Renal cortical epithelial cell (primary cell): ENCODE measurements at regions not wholly inside any gene's neighbourhood (a gene's known extent, or its start where the extent isn't known, plus 50 kb on each side); places are given as distances from the start of the nearest gene placed in this dataset.
A peak's percentile ranks its signal among the peaks of the same experiment; 100 is the strongest.
"Not testable (repeated sequence)": the region's sequence is repeated elsewhere in the genome, so short reads cannot be mapped to it uniquely, and the experiment has no call there.

ENCODE experiments used
- DNase-seq: peaks from one replicate; pipeline ENCODE4 v3.0.0-alpha.2; 2011; ENCODE audit warnings: low read depth

DNA sequence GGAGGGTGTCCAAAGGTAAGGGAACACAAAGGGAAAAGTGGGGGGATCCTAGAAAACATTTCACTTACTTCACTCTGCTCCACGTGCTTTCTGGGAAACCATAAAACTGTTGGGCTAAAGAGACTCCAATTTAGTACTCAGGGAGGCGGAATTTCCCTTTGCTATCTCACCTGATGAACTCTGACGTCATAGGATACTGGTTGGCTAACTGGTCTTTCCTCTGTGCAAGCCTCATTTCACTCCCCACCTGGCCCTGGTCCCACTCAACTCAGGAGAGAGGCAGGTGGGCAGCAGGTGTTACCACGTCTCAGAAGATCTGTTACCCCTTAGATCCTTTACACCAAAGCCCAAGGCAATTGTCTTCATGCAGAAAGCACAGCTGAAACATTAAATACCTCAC lies 51.8 kb upstream of the PMAIP1 start:
- no peak for DNase-seq

DNA sequence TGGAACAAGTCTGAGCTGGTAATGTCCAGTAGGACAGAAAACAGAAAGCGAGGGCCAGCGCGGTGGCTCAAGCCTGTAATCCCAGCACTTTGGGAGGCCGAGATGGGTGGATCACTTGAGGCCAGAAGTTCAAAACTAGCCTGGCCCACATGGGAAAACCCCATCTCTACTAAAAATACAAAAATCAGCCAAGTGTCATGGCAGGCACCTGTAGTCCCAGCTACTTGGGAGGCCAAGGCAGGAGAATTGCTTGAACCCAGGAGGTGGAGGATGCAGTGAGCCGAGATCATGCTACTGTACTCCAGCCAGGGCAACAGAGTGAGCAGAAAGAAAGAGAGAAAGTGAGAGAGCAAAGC lies 52.3 kb upstream of the PMAIP1 start:
- DNase-seq, result not testable (repeated sequence)

DNA sequence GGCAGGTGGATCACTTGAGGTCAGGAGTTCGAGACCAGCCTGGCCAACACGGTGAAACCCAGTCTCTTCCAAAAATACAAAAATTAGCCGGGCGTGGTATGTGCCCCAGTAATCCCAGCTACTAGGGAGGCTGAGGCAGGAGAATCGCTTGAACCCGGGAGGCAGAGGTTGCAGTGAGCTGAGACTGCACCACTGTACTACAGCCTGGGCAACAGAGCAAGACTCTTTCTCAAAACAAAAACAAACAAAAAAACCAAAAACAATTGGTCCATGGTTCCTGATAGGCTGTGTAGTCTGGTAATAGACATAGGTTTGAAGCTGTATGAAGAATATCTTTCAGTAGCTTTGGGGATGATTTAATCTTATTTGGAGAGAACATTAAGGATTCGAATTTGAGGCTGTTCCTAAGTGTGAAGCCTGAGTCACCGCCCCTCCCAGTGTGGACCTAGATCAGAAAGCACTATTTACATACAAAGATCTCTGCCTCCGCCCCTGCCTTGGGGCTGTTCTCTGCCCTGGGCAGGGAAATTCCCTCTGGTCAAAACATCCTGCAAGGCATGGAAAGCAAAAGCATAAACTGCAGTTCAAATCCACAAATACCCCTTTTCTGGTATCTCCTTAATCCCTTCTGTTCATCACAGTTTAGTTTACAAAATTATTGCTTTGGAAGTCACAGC lies 52.8 kb upstream of the PMAIP1 start:
- DNase-seq, result peak; percentile 76

DNA sequence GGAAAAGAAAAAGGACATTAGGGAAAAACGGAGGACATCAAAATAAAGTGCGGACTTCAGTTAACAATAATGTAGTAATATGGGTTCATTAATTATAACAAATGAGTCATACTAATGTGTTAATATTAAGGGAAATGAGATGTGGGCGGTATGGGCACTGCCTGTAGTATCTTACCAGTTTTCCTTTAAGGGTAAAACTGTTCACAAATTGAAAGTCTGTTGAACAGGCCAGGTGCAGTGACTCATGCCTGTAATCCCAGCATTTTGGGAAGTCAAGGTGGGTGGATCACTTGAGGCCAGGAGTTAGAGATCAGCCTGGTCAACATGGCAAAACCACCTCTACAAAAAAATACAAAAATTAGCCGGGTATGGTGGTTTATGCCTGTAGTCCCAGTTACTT lies 56.8 kb upstream of the PMAIP1 start:
- DNase-seq, result no peak

DNA sequence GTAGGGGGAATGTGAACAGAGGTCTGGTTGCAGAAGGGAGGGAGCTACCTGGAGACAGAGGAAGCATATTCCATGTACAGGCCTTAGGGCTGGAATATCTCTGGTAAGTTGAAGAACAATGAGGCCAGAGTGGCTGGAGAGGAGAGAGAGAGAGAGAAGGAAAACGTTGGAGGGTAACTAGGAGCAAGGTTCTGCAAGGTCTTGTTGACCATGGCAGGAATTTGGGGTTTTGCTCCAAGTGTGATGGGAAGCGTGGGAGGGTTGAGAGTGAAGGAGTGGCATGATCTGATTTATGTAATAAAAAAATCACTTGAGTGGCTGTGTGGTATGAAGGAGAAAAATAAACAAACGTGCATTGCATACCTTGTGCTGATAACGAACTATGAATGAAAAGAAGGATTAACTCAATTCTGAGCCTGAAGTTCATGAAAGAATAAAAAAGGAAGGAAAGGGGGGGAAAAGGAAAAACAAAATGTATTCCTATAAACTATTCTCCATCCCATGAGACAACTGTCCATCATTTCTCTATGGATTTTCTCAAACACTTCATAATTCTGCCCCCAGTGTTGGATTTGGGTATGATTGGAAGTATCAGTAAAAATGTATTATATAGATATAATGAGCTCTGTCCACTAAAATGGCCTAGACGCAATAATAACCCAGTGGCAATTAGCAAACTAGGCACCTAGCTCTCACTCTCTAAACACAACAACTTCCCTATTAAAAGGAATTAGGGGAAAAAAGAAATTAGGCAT lies 59.7 kb upstream of the PMAIP1 start:
- DNase-seq, result peak; percentile 51

DNA sequence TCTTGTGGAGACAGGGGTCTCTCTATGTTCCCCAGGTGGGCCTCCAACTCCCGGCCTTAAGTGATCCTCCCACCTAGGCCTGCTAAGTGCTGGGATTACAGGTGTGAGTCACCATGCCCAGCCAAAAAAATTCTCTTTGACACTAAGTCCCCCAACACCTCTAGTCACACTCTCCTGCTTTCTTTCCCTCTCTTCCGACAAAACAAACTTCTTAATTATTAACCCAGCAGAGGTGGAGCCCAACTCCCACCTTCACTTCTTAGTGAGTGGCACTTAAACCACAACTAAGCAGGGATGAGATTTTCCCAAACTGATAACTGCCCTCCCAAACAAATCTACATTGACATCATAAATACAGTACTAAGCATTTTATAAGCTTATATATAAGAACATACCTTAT lies 60.5 kb upstream of the PMAIP1 start:
- peak; percentile 90 for DNase-seq

DNA sequence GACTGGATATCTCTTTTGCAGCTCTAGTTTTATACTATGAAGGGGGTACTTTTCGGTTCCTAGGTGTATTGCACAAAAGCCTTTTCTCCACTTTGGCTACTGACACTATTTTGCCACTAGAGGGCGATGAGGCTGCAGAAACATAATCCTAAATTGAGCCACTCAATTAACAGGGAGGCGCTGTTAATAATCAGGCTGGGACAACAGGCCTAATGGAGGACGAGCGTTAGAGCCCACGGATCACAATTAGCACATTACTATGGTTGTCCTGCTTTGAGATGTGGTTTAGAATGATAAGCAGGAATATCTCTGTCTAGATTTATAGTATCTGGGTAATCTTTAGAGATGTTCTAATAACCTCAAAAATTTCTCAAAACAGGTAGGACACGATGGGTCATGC lies 62.2 kb upstream of the PMAIP1 start:
- peak; percentile 61 for DNase-seq

DNA sequence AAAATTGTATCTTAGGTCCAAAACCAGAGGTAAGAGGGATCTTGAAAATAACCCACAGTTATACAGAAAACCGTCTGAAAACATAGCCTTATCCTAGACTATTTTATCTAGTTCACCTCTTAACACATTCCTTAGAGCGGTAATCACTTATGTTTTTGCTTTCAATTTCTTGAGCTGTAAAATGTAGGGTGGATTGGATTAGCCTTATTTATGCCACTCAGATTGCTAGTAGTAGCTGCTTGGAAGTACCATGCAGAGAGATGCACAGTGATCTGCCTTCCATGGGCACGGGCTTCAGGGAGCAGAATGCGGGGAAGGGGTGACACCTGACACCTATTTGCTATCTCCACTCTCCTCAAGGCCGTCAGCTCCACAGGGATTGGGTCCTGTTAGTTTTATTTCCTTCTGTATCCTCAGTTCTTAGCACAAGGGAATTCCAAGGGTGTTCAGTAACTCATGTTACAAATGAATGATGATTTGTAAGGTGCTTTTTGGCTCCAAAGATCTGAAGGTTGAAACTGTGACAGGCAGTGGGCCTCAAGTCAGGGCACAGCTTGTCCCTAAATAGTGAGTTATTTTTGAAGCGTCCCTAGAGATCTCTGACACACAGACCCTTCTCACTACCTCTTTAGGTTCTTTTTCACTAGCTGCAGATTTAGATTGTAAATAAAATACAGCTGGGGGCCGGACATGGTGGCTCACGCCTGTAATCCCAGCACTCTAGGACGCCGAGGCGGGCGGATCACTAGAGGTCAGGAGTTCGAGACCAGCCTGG lies 64.0 kb upstream of the PMAIP1 start:
- DNase-seq, result no peak

DNA sequence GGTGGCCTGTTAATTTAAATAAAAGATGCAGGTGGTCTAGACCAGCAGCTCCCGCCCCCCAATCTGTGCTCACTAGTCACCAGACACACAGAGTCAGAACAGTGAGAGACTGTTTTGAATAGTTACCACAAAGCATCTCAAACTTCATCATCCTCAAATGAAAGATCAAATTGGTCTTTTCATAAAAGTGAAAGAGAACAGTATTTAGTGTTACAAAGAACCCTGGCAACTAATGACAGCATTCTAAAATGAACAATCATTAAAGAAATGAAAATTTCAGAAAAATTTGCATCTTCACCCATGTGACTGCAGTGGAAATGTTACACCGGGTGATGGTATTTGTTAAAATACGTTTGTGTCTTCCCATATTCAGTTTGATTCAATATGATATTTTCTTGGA lies 65.5 kb upstream of the PMAIP1 start:
- no peak for DNase-seq

DNA sequence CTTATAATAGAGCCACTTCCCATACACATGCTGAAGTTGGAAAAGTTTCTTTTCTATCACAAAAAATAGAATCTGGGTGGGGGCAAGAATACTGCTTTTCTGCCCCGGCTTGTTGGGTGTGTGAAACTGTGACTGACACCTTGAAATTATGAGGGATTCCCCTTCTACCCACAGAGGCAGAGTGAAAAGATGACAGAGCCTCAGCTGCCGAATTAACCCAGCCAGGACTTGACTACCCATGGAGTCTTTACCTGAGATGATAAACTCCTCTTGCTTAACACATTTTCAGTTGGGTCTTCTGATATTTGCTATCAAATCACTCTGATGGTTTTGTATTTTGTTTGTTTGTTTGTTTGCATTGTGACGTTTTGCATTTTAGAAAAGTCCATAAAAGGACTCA lies 66.0 kb upstream of the PMAIP1 start:
- no peak for DNase-seq

DNA sequence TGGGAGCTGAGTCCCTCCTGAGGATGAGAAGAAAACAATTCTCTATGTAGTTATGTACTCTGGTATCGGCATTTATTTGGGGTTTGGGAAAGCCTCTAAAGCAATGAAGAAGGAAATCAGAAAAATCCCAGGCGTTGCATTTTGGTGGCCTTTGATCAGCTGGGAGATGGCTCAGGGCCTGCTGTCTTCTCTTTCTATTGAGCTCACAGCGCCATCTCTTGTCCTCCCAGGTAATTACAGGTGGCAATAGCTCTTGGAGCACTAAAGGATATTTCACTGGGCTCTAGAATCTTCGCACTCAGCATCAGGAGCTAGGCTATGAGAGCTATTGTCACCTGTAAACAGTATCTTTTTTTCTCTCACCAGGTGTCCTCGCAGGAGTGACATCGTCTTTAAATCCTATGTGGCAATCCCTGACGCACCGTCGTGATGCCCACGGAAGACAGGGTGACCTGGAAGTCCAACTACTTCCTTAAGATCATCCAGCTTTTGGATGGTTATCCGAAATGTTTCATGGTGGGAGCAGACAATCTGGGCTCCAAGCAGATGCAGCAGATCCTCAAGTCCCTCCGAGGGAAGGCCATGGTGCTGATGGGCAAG lies 76.1 kb upstream of the PMAIP1 start:
- peak; percentile 60 for DNase-seq

DNA sequence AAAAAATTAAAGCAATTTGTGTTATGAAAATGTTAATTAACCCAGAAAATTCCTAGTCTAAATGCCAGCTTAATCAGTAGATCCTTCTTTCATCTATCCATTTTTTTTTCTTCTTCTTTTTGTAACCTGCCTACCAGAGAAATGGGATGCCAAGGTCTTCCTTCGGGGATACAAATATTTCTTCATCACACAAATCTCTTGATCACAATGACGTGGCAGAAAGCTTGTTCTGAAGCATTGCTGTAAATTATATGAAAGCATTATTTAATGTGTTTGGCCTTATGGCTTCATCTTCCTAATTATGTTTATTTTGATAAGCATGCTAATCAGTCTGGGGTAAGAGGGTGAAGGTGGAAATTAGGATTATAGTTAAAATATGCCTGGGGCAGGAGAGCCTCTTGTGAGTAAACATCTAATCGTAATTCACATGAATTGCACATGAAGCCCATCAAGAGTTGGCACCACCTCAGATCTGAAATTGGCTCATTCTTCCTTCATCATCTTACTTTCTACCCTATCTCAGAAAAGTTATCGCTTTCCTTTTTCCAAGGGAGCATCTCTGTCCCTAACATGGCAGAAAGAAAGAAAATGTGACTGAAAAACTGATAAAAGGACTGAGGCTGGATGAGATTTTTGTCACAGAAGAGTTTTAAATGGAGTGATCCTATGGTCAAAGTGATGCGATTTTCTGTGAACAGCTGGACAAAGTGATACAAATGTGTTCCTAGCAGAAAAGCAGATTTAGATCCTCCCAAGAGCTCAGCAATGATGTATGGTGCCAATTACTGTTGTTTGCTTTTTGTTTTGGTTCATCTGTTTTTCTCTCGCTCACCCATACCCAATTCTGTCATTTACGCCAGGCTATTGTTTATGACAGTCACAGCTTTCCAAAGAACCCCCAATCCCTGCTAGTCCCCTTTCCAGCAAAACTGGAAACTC lies 76.9 kb upstream of the PMAIP1 start:
- no peak for DNase-seq

DNA sequence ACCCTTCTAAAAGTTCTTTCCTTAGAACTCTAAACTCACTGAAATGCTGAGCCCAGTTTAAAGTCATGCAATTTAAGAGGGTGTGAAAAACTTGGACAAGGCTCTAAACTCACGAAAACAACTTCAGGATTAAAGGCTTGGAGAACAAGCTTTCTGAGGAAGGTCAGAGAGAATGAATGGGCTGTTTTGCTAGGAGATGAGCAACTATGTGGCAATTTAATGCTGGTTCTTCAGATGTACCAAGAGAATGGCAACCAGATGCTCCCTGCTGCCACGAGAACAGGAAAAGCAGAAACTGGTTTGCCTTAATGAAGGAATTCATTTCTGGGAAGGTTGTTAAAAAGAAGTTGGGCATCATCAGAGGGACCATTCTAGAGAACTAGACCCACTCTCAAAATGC lies 77.8 kb upstream of the PMAIP1 start:
- DNase-seq, result no peak

DNA sequence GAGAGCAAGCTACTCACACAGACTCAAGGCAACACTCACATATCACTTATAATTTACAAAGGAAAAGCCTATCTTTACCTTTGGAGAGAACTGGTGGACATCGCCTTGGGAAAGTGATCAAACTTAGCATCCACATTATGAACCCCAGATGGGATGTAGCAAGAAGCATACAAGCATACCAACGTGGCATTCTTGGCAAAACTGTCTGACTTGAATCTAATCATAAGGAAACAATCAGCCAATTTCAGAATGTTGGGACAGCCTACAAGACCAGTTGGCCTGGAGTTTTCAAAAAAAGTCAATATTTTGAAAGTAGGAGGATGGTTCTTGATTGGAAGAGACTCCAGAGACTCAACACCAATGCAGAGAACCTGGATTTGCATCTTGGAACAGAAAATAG lies 79.1 kb upstream of the PMAIP1 start:
- no peak for DNase-seq

DNA sequence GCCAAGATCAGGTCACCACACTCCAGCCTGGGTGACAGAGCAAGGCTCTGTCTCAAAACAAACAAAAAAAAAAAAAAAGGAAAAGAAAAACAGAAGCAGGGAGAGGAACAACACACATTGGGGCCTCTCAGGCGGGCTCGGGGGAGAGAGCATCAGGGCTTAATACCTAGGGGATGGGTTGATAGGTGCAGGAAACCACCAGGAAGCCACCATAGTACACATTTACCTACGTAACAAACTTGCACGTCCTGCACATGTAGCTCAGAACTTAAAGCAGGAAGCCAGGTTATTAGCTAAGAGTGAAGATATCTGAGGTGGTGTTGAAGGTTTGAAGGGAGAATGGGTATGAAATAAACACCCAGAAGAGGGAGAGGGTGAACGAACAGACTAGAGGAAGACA lies 81.0 kb upstream of the PMAIP1 start:
- no peak for DNase-seq

DNA sequence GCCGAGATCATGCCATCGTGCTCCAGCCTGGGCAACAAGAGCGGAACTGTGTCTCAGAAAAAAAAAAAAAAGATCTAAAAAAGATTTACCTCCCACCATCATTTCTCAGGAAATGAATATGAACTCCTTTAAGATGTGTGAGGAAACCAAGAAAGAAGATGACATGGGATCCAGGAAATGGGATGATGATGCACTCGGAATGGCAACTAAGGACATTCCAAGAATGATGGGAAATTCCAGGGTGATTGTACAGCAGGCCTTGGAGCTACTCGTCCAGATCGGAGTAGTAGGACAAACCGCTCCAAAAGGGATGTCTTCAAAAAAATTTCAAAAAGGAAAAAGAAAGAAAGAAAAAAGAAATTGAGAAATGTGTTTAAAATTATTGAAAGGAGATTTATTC lies 84.9 kb upstream of the PMAIP1 start:
- DNase-seq, result peak; percentile 77

DNA sequence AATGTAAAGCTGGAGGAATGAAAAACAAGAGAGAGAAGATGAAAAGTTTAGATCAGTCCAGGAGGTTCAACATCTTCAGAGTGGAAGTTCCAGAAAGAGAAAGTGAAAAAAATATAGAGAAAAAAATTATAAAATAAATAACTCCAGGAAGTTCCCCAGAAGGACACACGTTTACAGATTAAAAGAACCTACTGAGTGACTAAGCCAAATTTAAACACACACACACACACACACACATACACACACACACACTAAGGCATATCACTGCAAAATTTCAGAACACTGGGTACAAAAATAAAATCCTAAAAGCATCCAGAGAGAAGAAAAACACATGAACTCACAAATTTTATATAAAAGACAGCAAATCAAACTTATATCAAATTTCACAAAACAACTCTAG lies 85.9 kb upstream of the PMAIP1 start:
- DNase-seq, result no peak

DNA sequence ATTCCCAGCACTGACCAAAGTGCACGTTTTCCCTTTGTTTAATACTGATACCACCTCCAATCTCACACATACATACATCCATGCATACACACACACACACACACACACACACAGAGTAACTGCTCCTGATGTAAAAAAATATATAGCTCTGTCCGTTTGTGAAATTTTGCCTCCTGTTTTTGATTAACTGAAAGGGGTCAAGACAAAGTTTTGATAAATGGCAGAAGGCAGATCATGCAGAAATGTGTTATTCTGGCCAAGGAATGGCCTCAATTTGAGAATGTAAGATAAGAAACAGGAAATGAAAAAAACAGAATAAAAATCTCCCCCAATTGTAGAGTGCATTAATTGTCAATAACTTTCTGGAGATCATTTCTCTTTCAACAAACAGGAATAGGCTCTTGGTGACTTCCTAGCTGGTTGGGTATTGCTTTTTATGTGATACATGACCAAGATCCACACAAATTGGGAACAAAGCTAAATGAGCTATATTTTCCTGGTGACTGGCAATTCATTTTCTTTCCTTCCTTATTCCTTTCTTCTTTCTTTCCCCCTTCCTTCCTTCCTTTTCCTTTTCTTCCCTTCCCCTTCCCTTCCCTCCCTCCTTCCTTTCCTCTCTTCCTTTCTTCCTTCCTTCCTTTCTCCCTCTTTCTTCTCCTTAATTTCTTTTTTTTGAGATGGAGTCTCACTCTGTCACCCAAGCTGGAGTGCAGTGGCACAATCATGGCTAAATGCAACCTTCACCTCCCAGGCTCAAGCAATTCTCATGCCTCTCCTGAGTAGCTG lies 88.9 kb upstream of the PMAIP1 start:
- DNase-seq, result no peak

DNA sequence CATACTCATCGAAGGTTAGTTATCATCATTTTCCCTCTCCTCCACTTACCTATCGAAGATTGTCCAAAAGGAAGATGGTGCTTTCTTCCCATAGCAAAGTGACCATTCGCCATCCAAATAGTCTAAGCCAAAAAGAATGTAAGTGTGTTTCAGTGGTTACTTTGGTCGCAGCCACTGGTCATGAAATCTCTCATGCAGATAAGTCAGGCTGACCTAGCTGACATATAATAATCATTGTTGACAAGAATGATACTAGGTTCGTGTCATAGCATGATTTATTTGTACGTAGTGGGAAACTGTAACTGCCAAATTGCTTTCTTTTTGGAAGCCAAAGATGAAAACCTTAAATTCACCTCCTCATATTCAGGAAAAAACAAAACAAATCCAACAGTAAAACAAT lies 89.6 kb upstream of the PMAIP1 start:
- peak; percentile 23 for DNase-seq

DNA sequence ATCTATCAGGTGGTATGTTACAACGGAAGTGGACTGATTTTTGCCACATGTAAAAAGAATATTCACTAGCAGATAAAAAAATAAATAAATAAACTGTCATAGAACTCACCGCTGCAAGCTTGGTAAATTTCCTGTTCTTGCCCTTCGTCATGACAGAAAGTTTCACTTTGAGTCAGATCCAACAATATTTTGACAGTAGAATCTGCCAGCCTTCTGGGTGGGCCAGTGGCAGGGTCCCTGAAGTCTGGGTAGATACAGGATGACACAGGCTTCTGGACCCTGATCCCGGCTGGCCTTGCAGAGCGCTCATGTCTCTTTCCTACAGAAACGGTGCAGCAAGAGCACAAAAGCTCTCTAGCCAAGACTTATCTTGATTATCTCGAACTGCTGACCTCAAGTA lies 97.8 kb upstream of the PMAIP1 start:
- DNase-seq, result no peak

DNA sequence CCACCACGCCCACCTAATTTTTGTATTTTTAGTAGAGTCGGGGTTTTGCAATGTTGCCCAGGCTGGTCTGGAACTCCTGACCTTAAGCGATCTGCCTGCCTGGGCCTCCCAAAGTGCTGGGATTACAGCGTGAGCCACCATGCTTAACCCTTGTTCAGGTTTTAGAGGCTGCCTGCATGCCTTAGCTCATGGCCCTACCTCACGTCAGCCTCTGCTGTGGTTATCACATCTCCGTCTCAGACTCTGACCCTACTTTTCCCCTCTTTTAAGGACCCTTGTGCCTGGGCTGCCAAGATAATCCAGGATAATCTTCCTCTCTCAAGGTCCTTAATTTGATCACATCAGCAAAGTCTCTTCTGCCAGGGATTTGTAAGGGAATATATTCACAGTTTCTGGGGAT lies 98.2 kb upstream of the PMAIP1 start:
- no peak for DNase-seq
